Endothelial cell of umbilical vein (primary cell): ENCODE measurements at regions not wholly inside any gene's neighbourhood (a gene's known extent, or its start where the extent isn't known, plus 50 kb on each side); places are given as distances from the start of the nearest gene placed in this dataset.

Source experiments
- BruUV-seq: library from RNA; stranded (reverse); fragments of 400-500 nt; replicated peaks from 2 replicates; lab custom pipeline; 2021; lab: Mats Ljungman, UMichigan
- CTCF ChIA-PET: fragments of 300-600, 350-600 bp; sonication (Branson Sonifier 250); formaldehyde crosslinking; loops from one replicate; lab custom pipeline; 2021; ENCODE audit warnings: antibody characterized with exemption, inconsistent platforms; lab: Charles Lee
- POLR2A ChIA-PET: fragments of 300-600, 350-600 bp; sonication (Branson Sonifier 250); formaldehyde crosslinking; loops from one replicate; lab custom pipeline; 2021; ENCODE audit warnings: antibody characterized with exemption, inconsistent platforms; lab: Charles Lee
- DNase-seq: peaks from one replicate; pipeline ENCODE4 v3.0.0-alpha.2; 2011; ENCODE audit warnings: low read depth, low spot score
- FAIRE-seq: peaks from 2 replicates; lab custom pipeline; 2011; peaks lifted over from hg19 to GRCh38; lab: Jason Lieb, UNC
- H2AFZ ChIP-seq: 2 replicates; pipeline ENCODE4 v1.6.0; 2012; ENCODE audit warnings: low read depth, low read length, control low read depth, inconsistent platforms
- H3K27ac ChIP-seq: 2 replicates; pipeline ENCODE4 v1.5.1; 2011; ENCODE audit warnings: low read depth, mild to moderate bottlenecking, control low read depth, low read length, moderate library complexity; ENCODE audit not compliant: insufficient read depth
- H3K27me3 ChIP-seq, 2 experiments: 2 replicates each; pipeline versions ENCODE4 v1.6.0 to v1.6.1; 2011; ENCODE audit warnings: low read length in 2 of 2, mixed read lengths in 1 of 2; ENCODE audit not compliant: control insufficient read depth in 2 of 2, insufficient read depth in 2 of 2
- H3K36me3 ChIP-seq, 2 experiments: 2 replicates in 1 of 2; 3 replicates in 1 of 2; pipeline ENCODE4 v1.5.1; 2011; ENCODE audit warnings: low read length in 2 of 2, mild to moderate bottlenecking in 1 of 2, moderate library complexity in 1 of 2; ENCODE audit not compliant: control insufficient read depth in 2 of 2, insufficient read depth in 2 of 2; ENCODE audit errors: extremely low read depth in 1 of 2
- H3K4me1 ChIP-seq: 3 replicates; pipeline ENCODE4 v1.5.1; 2011; ENCODE audit warnings: mild to moderate bottlenecking, low read length; ENCODE audit not compliant: control insufficient read depth, insufficient read depth; ENCODE audit errors: extremely low read depth
- H3K4me2 ChIP-seq: 2 replicates; pipeline ENCODE4 v1.6.1; 2011; ENCODE audit warnings: low read length, control low read depth, mixed read lengths; ENCODE audit not compliant: insufficient read depth
- H3K4me3 ChIP-seq, 3 experiments: fragments of 200-600 bp in 1 of 3; sonication (generic), shearing (Covaris generic) in 1 of 3; replicated peaks in 1 of 3; 2 replicates each; pipeline ENCODE4 v1.5.1; 2011 to 2016; ENCODE audit warnings: control low read depth in 3 of 3, low read length in 3 of 3, mild to moderate bottlenecking in 2 of 3, inconsistent platforms in 1 of 3, low read depth in 1 of 3, moderate library complexity in 1 of 3; ENCODE audit not compliant: insufficient read depth in 1 of 3
- H3K79me2 ChIP-seq: 2 replicates; pipeline ENCODE4 v1.6.0; 2012; ENCODE audit warnings: low read length, inconsistent platforms; ENCODE audit not compliant: control insufficient read depth, insufficient read depth
- H3K9ac ChIP-seq: replicated peaks from 2 replicates; pipeline ENCODE3; 2011; ENCODE audit warnings: low read length, control low read depth; ENCODE audit not compliant: insufficient read depth; ENCODE audit errors: extremely low read depth
- H3K9me1 ChIP-seq: replicated peaks from 3 replicates; pipeline ENCODE4 v1.6.0; 2011; ENCODE audit warnings: mild to moderate bottlenecking, low read length; ENCODE audit not compliant: control insufficient read depth, insufficient read depth; ENCODE audit errors: extremely low read depth
- H3K9me3 ChIP-seq: replicated peaks from 2 replicates; pipeline ENCODE4 v1.5.1; 2012; ENCODE audit warnings: low read length, inconsistent platforms; ENCODE audit not compliant: control insufficient read depth, insufficient read depth
- H4K20me1 ChIP-seq: replicated peaks from 2 replicates; pipeline ENCODE3; 2011; ENCODE audit warnings: mild to moderate bottlenecking, low read length; ENCODE audit not compliant: control insufficient read depth, insufficient read depth; ENCODE audit errors: extremely low read depth
- CTCF ChIP-seq, 2 donors: IDR thresholded peaks; 1 replicate in 1 of 2; 2 replicates in 1 of 2; pipeline ENCODE4 v1.5.1; 2011; ENCODE audit warnings: low read length in 2 of 2, mild to moderate bottlenecking in 2 of 2, moderate library complexity in 2 of 2, control low read depth in 1 of 2, inconsistent platforms in 1 of 2, low read depth in 1 of 2; ENCODE audit not compliant: insufficient read depth in 1 of 2; ENCODE audit errors: extremely low read depth in 1 of 2
- EZH2 ChIP-seq: IDR thresholded peaks from 2 replicates; pipeline ENCODE4 v1.6.1; 2012; ENCODE audit warnings: borderline replicate concordance, low read depth, mild to moderate bottlenecking, moderate library complexity, low read length, inconsistent platforms; ENCODE audit not compliant: severe bottlenecking
- FOS ChIP-seq: IDR thresholded peaks from 2 replicates; pipeline ENCODE4 v1.6.1; 2011; ENCODE audit warnings: mild to moderate bottlenecking, low read length, moderate library complexity, borderline replicate concordance; ENCODE audit not compliant: insufficient read depth
- GATA2 ChIP-seq: IDR thresholded peaks from 2 replicates; pipeline ENCODE4 v1.7.0; 2011; ENCODE audit warnings: low read depth, mild to moderate bottlenecking, moderate library complexity, mixed read lengths, low read length; ENCODE audit not compliant: insufficient read length, insufficient read depth
- JUN ChIP-seq: IDR thresholded peaks from 2 replicates; pipeline ENCODE4 v1.6.1; 2011; ENCODE audit warnings: borderline replicate concordance, low read depth; ENCODE audit not compliant: insufficient read length, insufficient read depth
- MAX ChIP-seq: IDR thresholded peaks from 2 replicates; pipeline ENCODE4 v1.6.1; 2011; ENCODE audit not compliant: insufficient read depth, insufficient read length
- MYC ChIP-seq: IDR thresholded peaks from one replicate; pipeline ENCODE4 v1.6.1; 2011; ENCODE audit warnings: mild to moderate bottlenecking, low read depth, low read length
- POLR2A ChIP-seq: IDR thresholded peaks from 2 replicates; pipeline ENCODE4 v1.6.1; 2012; ENCODE audit warnings: low read depth, mild to moderate bottlenecking, control low read depth, low read length
- POLR2AphosphoS5 ChIP-seq: IDR thresholded peaks from 2 replicates; pipeline ENCODE4 v1.6.1; 2012; ENCODE audit warnings: low read depth, mild to moderate bottlenecking, control low read depth, low read length, moderate library complexity; ENCODE audit not compliant: insufficient read depth
- dilution Hi-C: fragments of 300-500 bp; cut with MboI; formaldehyde crosslinking; loops from one replicate; pipeline ENCODE4 v1.15.0; 2019; ENCODE audit warnings: low sequenced_read_pairs; ENCODE audit not compliant: extremely low pct_ligation_motif_present
- intact Hi-C: fragments of 100-400 bp; cut with micrococcal nuclease; formaldehyde crosslinking; loops from one replicate; pipeline ENCODE4 v1.10.0; 2022

GRCh38 chr3:118671192-118671591 is 363.5 kb downstream of the IGSF11 start:
- no peak overlapping the region for H3K9ac ChIP-seq
- FAIRE-seq (no peak), DNase-seq (no peak)
- H3K27me3 ChIP-seq = no peaks in the 10 kb centered on the region
- H3K4me1 ChIP-seq = no peaks in the 10 kb centered on the region
- H3K9me3 ChIP-seq = no peaks in the 10 kb centered on the region
- H3K79me2 ChIP-seq = no peaks in the 10 kb centered on the region
- no peaks in the 10 kb centered on the region for H3K9me1 ChIP-seq
- H3K4me2 ChIP-seq = no peak overlapping the region
- ChIA-PET CTCF (no interaction called here), POLR2A (no interaction called here)
- TF ChIP-seq MAX (no peak), JUN (no peak), FOS (no peak), MYC (no peak), POLR2AphosphoS5 (no peak), CTCF (IDR thresholded peaks at IDR 0.05; ENCODE audit: extremely low read depth in 1 of 2, insufficient read depth in 1 of 2, low read depth in 1 of 2, low read length in 2 of 2) (no peak), POLR2A (no peak), EZH2 (no peak), GATA2 (no peak)
- no peak overlapping the region for H2AFZ ChIP-seq
- dilution Hi-C loops = no loop called here
- BruUV-seq = no TSS peak
- no peak overlapping the region for H3K4me3 ChIP-seq
- intact Hi-C loops = no loop called here
- H3K27ac ChIP-seq = no peak overlapping the region
- H3K36me3 ChIP-seq = no peaks in the 10 kb centered on the region
- H4K20me1 ChIP-seq = no peaks in the 10 kb centered on the region
